ENCODE measurements at regions not wholly inside any gene's neighbourhood (a gene's known extent, or its start where the extent isn't known, plus 50 kb on each side); places are given as distances from the start of the nearest gene placed in this dataset.

DNA sequence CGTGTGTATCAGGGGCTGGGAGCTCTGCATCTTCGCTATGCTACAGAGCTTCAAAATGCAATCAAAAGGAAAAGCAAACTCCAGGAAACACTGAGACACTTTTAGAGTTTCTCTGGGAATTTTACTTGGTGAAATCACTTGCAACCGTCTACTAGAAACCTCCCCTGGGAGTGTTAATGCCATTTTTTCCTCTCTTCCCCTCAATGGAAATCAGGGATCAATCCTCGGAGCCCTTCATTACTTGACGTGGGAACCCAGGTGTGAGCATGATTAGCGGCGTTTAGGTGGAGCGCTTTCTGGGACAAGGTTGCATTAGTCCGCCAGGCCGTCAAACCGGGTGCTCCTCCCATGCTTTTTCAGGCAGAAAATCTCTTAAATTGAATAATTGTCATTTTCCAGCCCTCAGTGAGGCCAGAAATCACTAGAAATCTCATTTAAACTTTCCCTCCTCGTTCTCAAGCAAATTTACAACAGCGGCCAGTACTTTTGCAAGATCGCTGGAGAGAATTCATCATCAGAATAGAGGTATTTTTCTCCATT, 191.3 kb downstream of the IRX1 start:
- TF ChIP-seq, protein P1, sequence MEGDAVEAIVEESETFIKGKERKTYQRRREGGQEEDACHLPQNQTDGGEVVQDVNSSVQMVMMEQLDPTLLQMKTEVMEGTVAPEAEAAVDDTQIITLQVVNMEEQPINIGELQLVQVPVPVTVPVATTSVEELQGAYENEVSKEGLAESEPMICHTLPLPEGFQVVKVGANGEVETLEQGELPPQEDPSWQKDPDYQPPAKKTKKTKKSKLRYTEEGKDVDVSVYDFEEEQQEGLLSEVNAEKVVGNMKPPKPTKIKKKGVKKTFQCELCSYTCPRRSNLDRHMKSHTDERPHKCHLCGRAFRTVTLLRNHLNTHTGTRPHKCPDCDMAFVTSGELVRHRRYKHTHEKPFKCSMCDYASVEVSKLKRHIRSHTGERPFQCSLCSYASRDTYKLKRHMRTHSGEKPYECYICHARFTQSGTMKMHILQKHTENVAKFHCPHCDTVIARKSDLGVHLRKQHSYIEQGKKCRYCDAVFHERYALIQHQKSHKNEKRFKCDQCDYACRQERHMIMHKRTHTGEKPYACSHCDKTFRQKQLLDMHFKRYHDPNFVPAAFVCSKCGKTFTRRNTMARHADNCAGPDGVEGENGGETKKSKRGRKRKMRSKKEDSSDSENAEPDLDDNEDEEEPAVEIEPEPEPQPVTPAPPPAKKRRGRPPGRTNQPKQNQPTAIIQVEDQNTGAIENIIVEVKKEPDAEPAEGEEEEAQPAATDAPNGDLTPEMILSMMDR (IDR thresholded peaks at IDR 0.05), result no peak
- TF ChIP-seq POLR2A (IDR thresholded peaks at IDR 0.05), result no peak
